ENCODE measurements at regions not wholly inside any gene's neighbourhood (a gene's known extent, or its start where the extent isn't known, plus 50 kb on each side); places are given as distances from the start of the nearest gene placed in this dataset.

DNA sequence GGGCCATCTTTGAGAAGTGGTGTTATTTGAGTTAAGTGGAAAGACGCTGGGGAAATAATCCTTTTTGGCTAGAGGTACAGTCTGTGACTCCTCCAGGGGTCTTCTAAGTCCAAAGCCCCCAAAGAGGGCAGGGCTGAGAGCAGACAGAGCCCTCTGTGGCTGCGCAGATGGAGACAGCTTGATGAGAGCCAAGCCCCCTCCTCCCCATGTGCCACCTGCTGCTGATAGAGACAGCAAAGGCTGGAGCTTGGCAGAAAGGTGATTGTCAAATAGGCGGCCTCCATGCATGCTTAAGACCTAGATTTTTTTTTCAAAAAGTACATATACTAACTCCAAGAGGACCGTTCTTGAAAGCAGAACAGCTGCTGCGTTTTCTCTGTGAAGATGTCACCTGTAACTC, 72.4 kb downstream of the CRYGS start (continued):
- TF ChIP-seq CBX5 (IDR thresholded peaks at IDR 0.05; ENCODE audit: borderline replicate concordance, low read depth): no peak
- TF ChIP-seq, protein P1, sequence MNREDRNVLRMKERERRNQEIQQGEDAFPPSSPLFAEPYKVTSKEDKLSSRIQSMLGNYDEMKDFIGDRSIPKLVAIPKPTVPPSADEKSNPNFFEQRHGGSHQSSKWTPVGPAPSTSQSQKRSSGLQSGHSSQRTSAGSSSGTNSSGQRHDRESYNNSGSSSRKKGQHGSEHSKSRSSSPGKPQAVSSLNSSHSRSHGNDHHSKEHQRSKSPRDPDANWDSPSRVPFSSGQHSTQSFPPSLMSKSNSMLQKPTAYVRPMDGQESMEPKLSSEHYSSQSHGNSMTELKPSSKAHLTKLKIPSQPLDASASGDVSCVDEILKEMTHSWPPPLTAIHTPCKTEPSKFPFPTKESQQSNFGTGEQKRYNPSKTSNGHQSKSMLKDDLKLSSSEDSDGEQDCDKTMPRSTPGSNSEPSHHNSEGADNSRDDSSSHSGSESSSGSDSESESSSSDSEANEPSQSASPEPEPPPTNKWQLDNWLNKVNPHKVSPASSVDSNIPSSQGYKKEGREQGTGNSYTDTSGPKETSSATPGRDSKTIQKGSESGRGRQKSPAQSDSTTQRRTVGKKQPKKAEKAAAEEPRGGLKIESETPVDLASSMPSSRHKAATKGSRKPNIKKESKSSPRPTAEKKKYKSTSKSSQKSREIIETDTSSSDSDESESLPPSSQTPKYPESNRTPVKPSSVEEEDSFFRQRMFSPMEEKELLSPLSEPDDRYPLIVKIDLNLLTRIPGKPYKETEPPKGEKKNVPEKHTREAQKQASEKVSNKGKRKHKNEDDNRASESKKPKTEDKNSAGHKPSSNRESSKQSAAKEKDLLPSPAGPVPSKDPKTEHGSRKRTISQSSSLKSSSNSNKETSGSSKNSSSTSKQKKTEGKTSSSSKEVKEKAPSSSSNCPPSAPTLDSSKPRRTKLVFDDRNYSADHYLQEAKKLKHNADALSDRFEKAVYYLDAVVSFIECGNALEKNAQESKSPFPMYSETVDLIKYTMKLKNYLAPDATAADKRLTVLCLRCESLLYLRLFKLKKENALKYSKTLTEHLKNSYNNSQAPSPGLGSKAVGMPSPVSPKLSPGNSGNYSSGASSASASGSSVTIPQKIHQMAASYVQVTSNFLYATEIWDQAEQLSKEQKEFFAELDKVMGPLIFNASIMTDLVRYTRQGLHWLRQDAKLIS (CRISPR knock-in tag; IDR thresholded peaks at IDR 0.05): no peak

DNA sequence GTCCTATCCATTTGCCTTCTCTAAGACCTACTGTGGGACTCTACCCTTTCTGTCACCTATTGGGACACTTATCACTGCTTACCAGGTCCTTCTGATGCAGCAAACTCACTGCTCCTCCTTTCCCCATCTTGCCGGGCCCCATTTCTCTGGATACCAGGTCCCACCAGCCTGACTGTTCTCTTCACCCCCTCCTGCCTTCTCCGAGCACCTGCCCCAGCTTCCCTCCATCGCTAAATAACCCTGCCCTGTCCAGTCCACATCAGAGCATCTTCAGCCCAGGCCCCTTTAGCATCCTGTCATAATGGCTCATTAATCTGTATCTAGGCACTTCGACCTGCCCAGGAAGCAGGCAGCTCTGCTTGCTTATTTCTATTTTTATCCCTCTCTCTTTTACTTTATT, 74.7 kb downstream of the CRYGS start:
- DNase-seq (ENCODE audit: extremely low read depth in 1 of 4, low spot score in 3 of 4): no peak
- Histone ChIP-seq H3K27ac (ENCODE audit: extremely low read depth, low read depth, low read length) (no peak overlapping the region), H3K4me3 (no peak overlapping the region), H3K9ac (ENCODE audit: insufficient read depth in 1 of 2, low read depth in 2 of 2, low read length in 2 of 2) (no peak overlapping the region), H3K9me3 (replicated peaks; ENCODE audit: control insufficient read depth, insufficient read depth, low read depth, low read length) (no peaks in the 10 kb centered on the region), H3K9me1 (ENCODE audit: control insufficient read depth, insufficient read depth, low read length) (no peaks in the 10 kb centered on the region), H3K79me2 (ENCODE audit: control insufficient read depth, insufficient read depth, low read length) (no peaks in the 10 kb centered on the region), H3K27me3 (ENCODE audit: control insufficient read depth in 2 of 2, insufficient read depth in 2 of 2, low read length in 2 of 2) (peaks cover 2 to 21% of the 10 kb centered on the region in 2 experiments; a peak in 3 of 5 replicates), H3K4me2 (ENCODE audit: insufficient read depth, low read length) (no peak overlapping the region), H3K36me3 (ENCODE audit: control insufficient read depth, insufficient read depth, low read length) (no peaks in the 10 kb centered on the region), H2AFZ (ENCODE audit: low read depth, low read length) (no peak overlapping the region), H4K20me1 (replicated peaks; ENCODE audit: control insufficient read depth, insufficient read depth, low read length) (no peaks in the 10 kb centered on the region), H3K4me1 (replicated peaks in 1 of 2; ENCODE audit: control insufficient read depth in 2 of 2, insufficient read depth in 2 of 2, low read length in 2 of 2) (no peaks in the 10 kb centered on the region)
- POLR2A ChIA-PET: interaction anchor here (0.6 to 1.6 kb wide), 2 partner anchors 9 to 11 kb away, joined by 3 to 4 read pairs; no protein-coding TSS in a partner anchor
- TF ChIP-seq ZNF445 (CRISPR knock-in tag; IDR thresholded peaks at IDR 0.05; ENCODE audit: low read depth) (no peak), ZNF778 (CRISPR knock-in tag; IDR thresholded peaks at IDR 0.05) (no peak), CC2D1A (IDR thresholded peaks at IDR 0.05) (no peak), ZNF175 (CRISPR knock-in tag; IDR thresholded peaks at IDR 0.05; ENCODE audit: low read depth) (no peak), CHD4 (IDR thresholded peaks at IDR 0.05; ENCODE audit: insufficient read depth, insufficient replicate concordance, low read depth, low read length, poor library complexity, severe bottlenecking) (no peak), ZNF23 (CRISPR knock-in tag; IDR thresholded peaks at IDR 0.05) (no peak), MECOM (CRISPR knock-in tag; IDR thresholded peaks at IDR 0.05) (no peak), DIDO1 (tag; IDR thresholded peaks at IDR 0.05; ENCODE audit: low read depth) (no peak), C11orf30 (IDR thresholded peaks at IDR 0.05; ENCODE audit: low read depth) (no peak)
- intact Hi-C loops (cut with micrococcal nuclease) (no loop called here), in situ Hi-C loops (cut with MboI) (no loop called here)
- 0% methylated on average over 4 of the region's 4 CpGs for WGBS (ENCODE audit: insufficient coverage, low coverage, missing lambda C conversion rate)
- CTCF ChIA-PET (ENCODE audit: low intra/inter-chr PET ratio): no interaction called here
- no TSS peak for BruUV-seq (replicated peaks)
- FAIRE-seq: no peak
- no peak for ATAC-seq

All from K562 (cell line).